ENCODE measurements at regions not wholly inside any gene's neighbourhood (a gene's known extent, or its start where the extent isn't known, plus 50 kb on each side); places are given as distances from the start of the nearest gene placed in this dataset.

- DNase-seq (ENCODE audit: low spot score), result no peak
Measured at GRCh38 chr3:132237652-132238032, 79.6 kb upstream of the ACP3 start.

- DNase-seq (ENCODE audit: low spot score), result no peak
Measured at GRCh38 chr3:132239587-132239986, 77.6 kb upstream of the ACP3 start.

- no peak for DNase-seq (ENCODE audit: low spot score)
Measured at GRCh38 chr3:132241776-132242514, 75.3 kb upstream of the ACP3 start.

GRCh38 chr3:132242790-132243189, 74.4 kb upstream of the ACP3 start:
- no peak for DNase-seq (ENCODE audit: low spot score)

- DNase-seq (ENCODE audit: low spot score), result no peak
Measured at GRCh38 chr3:132245552-132246142, 71.6 kb upstream of the ACP3 start.

- DNase-seq (ENCODE audit: low spot score), result no peak
Measured at GRCh38 chr3:132246212-132246611, 71.0 kb upstream of the ACP3 start.

GRCh38 chr3:132247211-132247610, 70.0 kb upstream of the ACP3 start:
- no peak for DNase-seq (ENCODE audit: low spot score)

GRCh38 chr3:132248490-132248889, 68.7 kb upstream of the ACP3 start:
- no peak for DNase-seq (ENCODE audit: low spot score)

GRCh38 chr3:132253262-132253878, 63.8 kb upstream of the ACP3 start:
- DNase-seq (ENCODE audit: low spot score), result peak; percentile 15

- no peak for DNase-seq (ENCODE audit: low spot score)
Measured at GRCh38 chr3:132254076-132254755, 63.0 kb upstream of the ACP3 start.

- peak; percentile 64 for DNase-seq (ENCODE audit: low spot score)
Measured at GRCh38 chr3:132255041-132255745, 62.0 kb upstream of the ACP3 start.

GRCh38 chr3:132256989-132257388, 60.2 kb upstream of the ACP3 start:
- peak; percentile 19 for DNase-seq (ENCODE audit: low spot score)

- DNase-seq (ENCODE audit: low spot score), result no peak
Measured at GRCh38 chr3:132261506-132261905, 55.7 kb upstream of the ACP3 start.

GRCh38 chr3:132262305-132262704, 54.9 kb upstream of the ACP3 start:
- no peak for DNase-seq (ENCODE audit: low spot score)

GRCh38 chr3:132262956-132263355, 54.3 kb upstream of the ACP3 start:
- no peak for DNase-seq (ENCODE audit: low spot score)

- DNase-seq (ENCODE audit: low spot score), result no peak
Measured at GRCh38 chr3:132265028-132265427, 52.2 kb upstream of the ACP3 start.

GRCh38 chr3:132265488-132265887, 51.7 kb upstream of the ACP3 start:
- no peak for DNase-seq (ENCODE audit: low spot score)

GRCh38 chr3:132267391-132267993, 49.7 kb upstream of the ACP3 start:
- no peak for DNase-seq (ENCODE audit: low spot score)

Measured in putamen (tissue), 1 donor.